Upper lobe of left lung (tissue), 6 donors: ENCODE measurements at regions not wholly inside any gene's neighbourhood (a gene's known extent, or its start where the extent isn't known, plus 50 kb on each side); places are given as distances from the start of the nearest gene placed in this dataset.
A peak's percentile ranks its signal among the peaks of the same experiment; 100 is the strongest.

Experiments used
- ATAC-seq, 2 donors: fragments of 200-7000 bp; cut with Tn5 transposase; one replicate each; pipeline ENCODE4 v1.9.1; 2022; ENCODE audit warnings: mild to moderate bottlenecking in 2 of 2, moderate library complexity in 2 of 2; ENCODE audit not compliant: low FRiP score in 2 of 2
- DNase-seq, 2 donors: peaks; one replicate each; pipeline ENCODE4 v3.0.0-alpha.2; 2019 to 2020
- H3K27ac ChIP-seq, 4 donors: fragments of 200-600 bp; sonication (generic); one replicate each; pipeline ENCODE4 v1.5.1; 2016 to 2019
- H3K27me3 ChIP-seq, 4 donors: fragments of 200-600 bp; sonication (generic); one replicate each; pipeline ENCODE4 v1.5.1; 2017 to 2019
- H3K36me3 ChIP-seq, 4 donors: fragments of 200-600 bp; sonication (generic); one replicate each; pipeline ENCODE4 v1.5.1; 2016 to 2019
- H3K4me1 ChIP-seq, 4 donors: fragments of 200-600 bp; sonication (generic); one replicate each; pipeline ENCODE4 v1.5.1; 2018 to 2019
- H3K4me3 ChIP-seq, 4 donors: fragments of 200-600 bp; sonication (generic); one replicate each; pipeline ENCODE4 v1.5.1; 2017 to 2019; ENCODE audit warnings: mild to moderate bottlenecking in 2 of 4, moderate library complexity in 1 of 4
- H3K9me3 ChIP-seq, 4 donors: fragments of 200-600 bp; sonication (generic); one replicate each; pipeline ENCODE4 v1.5.1; 2018 to 2019
- CTCF ChIP-seq, 6 experiments: fragments of 450-650 bp in 4 of 6; fragments of 200-600 bp in 2 of 6; sonication (generic) in 2 of 6; IDR thresholded peaks; one replicate each; pipeline ENCODE4 v1.5.1; 2016 to 2019; ENCODE audit warnings: antibody characterized with exemption in 6 of 6
- EP300 ChIP-seq, 4 donors: sonication (generic); formaldehyde crosslinking; IDR thresholded peaks; one replicate each; pipeline ENCODE4 v1.5.1; 2017; ENCODE audit warnings: antibody characterized with exemption in 4 of 4, control low read depth in 2 of 4
- POLR2A ChIP-seq, 4 donors: fragments of 450-650 bp; IDR thresholded peaks; one replicate each; pipeline ENCODE4 v1.5.1; 2016 to 2017; ENCODE audit warnings: antibody characterized with exemption in 4 of 4, mild to moderate bottlenecking in 2 of 4
- POLR2AphosphoS5 ChIP-seq, 2 donors: sonication (generic); formaldehyde crosslinking; IDR thresholded peaks; one replicate each; pipeline ENCODE4 v1.5.1; 2017; ENCODE audit warnings: antibody characterized with exemption in 2 of 2
- WGBS, 2 donors: methylation state at CpG; one replicate each; pipeline ENCODE4 v1.1.5; 2017 to 2018; 5-methylcytosine and 5-hydroxymethylcytosine counted together
- donor health status: DM: no; HTN: no; CAD: no; lungs with moderate emphysema.
- donor health status: DM: no; HTN: yes; CAD: no; lungs with severe emphysema.

- ATAC-seq (peak in 1 of 2 donors; percentile 75), DNase-seq (no peak)
- H3K4me3 ChIP-seq: no peak overlapping the region
- 66 to 74% methylated on average over 3 of the region's 3 CpGs for WGBS, 2 donors
- H3K27me3 ChIP-seq: no peaks in the 10 kb centered on the region
- no peaks in the 10 kb centered on the region for H3K36me3 ChIP-seq
- no peaks in the 10 kb centered on the region for H3K9me3 ChIP-seq
- H3K27ac ChIP-seq: peak overlapping the region in 1 of 4 donors; percentile 10
- no peak for TF ChIP-seq POLR2A (IDR thresholded peaks at IDR 0.05)
- no peak for TF ChIP-seq POLR2AphosphoS5 (IDR thresholded peaks at IDR 0.05)
- no peak for TF ChIP-seq CTCF (IDR thresholded peaks at IDR 0.05)
- no peak for TF ChIP-seq EP300 (IDR thresholded peaks at IDR 0.05)
- peaks cover 0 to 13% (median 10%) of the 10 kb centered on the region in 4 donors for H3K4me1 ChIP-seq
These were observed 257.5 kb upstream of the FN1 start for GRCh38 chr2:215693193-215693998.

GRCh38 chr2:215692387-215693079 is 256.7 kb upstream of the FN1 start:
- no peak for DNase-seq
- H3K36me3 ChIP-seq: no peaks in the 10 kb centered on the region
- H3K27me3 ChIP-seq: no peaks in the 10 kb centered on the region
- ATAC-seq: no peak
- H3K9me3 ChIP-seq: no peaks in the 10 kb centered on the region
- no peak overlapping the region for H3K4me3 ChIP-seq
- H3K4me1 ChIP-seq: peaks cover 0 to 13% (median 10%) of the 10 kb centered on the region in 4 donors
- 64 to 83% methylated on average over 1 of the region's 1 CpG for WGBS, 2 donors
- no peak for TF ChIP-seq POLR2A (IDR thresholded peaks at IDR 0.05)
- no peak for TF ChIP-seq CTCF (IDR thresholded peaks at IDR 0.05)
- no peak for TF ChIP-seq EP300 (IDR thresholded peaks at IDR 0.05)
- no peak for TF ChIP-seq POLR2AphosphoS5 (IDR thresholded peaks at IDR 0.05)
- peak overlapping the region in 1 of 4 donors; percentile 10 for H3K27ac ChIP-seq

- no peak overlapping the region for H3K4me3 ChIP-seq
- H3K27me3 ChIP-seq: no peaks in the 10 kb centered on the region
- TF ChIP-seq CTCF (IDR thresholded peaks at IDR 0.05) (no peak), EP300 (IDR thresholded peaks at IDR 0.05) (no peak), POLR2AphosphoS5 (IDR thresholded peaks at IDR 0.05) (no peak), POLR2A (IDR thresholded peaks at IDR 0.05) (no peak)
- no peak overlapping the region for H3K27ac ChIP-seq
- no peak for DNase-seq
- ATAC-seq: no peak
- no peaks in the 10 kb centered on the region for H3K9me3 ChIP-seq
- H3K36me3 ChIP-seq: no peaks in the 10 kb centered on the region
- H3K4me1 ChIP-seq: peaks cover 0 to 13% (median 10%) of the 10 kb centered on the region in 4 donors
These were observed 255.5 kb upstream of the FN1 start for GRCh38 chr2:215691346-215691745.

- Histone ChIP-seq H3K4me1 (peaks cover 0 to 2% (median under 1%) of the 10 kb centered on the region in 4 donors), H3K36me3 (no peaks in the 10 kb centered on the region), H3K27me3 (no peaks in the 10 kb centered on the region), H3K27ac (no peak overlapping the region), H3K9me3 (no peaks in the 10 kb centered on the region), H3K4me3 (no peak overlapping the region)
- no peak for ATAC-seq
- 93 to 94% methylated on average over 2 of the region's 2 CpGs for WGBS, 2 donors
- no peak for TF ChIP-seq POLR2A (IDR thresholded peaks at IDR 0.05)
- no peak for TF ChIP-seq CTCF (IDR thresholded peaks at IDR 0.05)
- TF ChIP-seq EP300 (IDR thresholded peaks at IDR 0.05): no peak
- no peak for TF ChIP-seq POLR2AphosphoS5 (IDR thresholded peaks at IDR 0.05)
- DNase-seq: no peak
These were observed 251.5 kb upstream of the FN1 start for GRCh38 chr2:215687149-215688031.
